ENCODE measurements at regions not wholly inside any gene's neighbourhood (a gene's known extent, or its start where the extent isn't known, plus 50 kb on each side); places are given as distances from the start of the nearest gene placed in this dataset.
"Not testable (repeated sequence)": the region's sequence is repeated elsewhere in the genome, so short reads cannot be mapped to it uniquely, and the experiment has no call there.

DNA sequence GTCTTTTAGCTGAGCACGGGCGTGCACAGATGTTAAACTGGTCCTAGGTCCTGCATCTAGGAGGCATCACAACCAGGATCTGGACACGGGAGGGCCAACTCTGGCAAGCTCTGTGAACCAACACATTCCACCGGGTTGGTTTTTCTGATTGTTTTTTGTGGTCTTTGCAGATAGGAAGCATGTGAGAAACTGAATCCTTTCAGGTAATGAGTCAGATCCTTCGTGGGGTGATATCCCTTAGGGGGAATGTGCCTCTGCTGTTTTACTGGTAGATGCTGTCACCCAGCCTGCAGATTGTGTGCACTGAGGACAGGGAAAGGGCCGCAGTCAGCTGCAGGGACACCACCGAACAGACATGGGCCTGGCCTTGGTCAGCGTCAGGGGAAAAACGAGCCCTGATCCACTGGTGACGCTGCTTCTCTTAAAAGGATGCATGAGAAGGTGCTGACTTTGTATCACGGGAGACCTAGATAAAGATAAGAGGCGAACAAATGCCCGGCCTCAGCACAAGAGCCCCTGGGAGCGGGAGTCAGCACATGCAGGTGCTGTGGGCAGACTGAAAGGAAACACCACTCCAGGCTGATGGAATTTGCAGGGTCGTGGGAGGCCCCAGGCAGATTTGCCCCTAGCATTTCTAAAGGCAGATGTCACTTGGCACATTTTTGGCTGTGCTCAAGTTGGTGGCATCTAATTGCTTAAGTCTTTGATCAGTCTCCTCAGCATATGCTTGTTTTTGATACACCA lies 51.1 kb downstream of the DOP1B start:
- in situ Hi-C loops (cut with HindIII; ENCODE audit: low pct_unique_long_range_greater_than_20kb, low sequenced_read_pairs): no loop called here
- DNase-seq (ENCODE audit: low read depth): peak; percentile 30

DNA sequence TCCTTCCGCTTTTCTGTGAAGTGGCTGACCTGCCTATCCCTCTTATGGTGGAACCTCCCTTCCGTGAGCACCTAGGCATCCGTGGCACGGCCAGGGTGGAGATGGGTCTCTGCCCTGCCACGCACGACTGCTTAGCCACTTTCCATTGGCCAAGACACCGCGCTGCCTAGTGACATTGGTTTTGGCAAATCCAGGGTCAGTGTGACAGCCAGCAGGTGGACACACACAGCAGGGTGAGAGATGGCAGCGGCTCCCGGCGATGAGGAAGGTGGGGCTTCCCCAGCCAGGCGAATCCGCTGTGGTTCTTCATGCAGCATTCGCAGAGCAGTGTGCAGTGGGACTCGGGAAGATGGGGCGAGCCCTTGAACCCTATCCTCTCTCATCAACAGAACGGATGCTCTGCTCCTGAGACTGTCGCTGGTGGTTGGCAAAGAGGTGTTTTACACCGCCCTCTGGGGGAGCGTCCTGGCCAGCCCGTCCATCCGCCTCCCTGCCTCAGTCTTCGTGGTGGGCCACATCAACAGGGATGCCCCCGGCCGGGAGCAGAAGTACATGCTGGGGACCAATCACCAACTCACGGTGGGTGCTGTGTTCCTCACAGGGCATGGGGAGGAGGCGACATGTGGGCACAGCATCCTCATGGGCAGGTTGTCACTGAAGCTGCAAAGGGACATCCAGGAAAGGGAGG lies 51.8 kb downstream of the DOP1B start:
- in situ Hi-C loops (cut with HindIII; ENCODE audit: low pct_unique_long_range_greater_than_20kb, low sequenced_read_pairs): no loop called here

DNA sequence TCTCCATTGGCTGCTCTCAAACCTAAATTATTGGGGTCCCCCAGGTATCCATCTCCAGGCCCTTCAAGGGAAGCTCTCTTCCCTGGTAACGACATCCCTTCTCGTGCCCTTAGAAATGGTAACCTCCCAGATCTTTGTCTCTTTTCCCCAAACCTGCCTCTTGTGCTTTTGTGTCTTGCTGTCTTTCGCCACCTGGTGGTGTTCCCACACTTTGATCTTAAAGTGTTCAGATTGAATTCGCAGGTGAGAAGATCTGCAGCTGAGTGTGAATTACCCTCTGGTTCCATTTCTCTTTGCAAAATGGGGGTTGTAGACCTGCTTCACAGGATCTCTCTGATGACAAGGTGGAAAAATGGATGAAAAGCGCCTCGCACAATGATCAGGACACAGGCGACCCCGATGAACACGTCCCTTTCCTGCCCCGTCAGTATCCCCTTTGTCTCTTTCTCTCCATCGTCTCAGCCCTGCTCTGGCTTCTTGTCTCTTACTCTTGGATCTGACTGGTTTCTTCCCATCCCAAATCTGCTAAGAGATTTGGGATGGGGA lies 53.1 kb downstream of the DOP1B start:
- peak; percentile 76 for DNase-seq (ENCODE audit: low read depth)
- in situ Hi-C loops (cut with HindIII; ENCODE audit: low pct_unique_long_range_greater_than_20kb, low sequenced_read_pairs): no loop called here

More for the DNA sequence above, 51.8 kb downstream of the DOP1B start:
- DNase-seq (ENCODE audit: low read depth): no peak

DNA sequence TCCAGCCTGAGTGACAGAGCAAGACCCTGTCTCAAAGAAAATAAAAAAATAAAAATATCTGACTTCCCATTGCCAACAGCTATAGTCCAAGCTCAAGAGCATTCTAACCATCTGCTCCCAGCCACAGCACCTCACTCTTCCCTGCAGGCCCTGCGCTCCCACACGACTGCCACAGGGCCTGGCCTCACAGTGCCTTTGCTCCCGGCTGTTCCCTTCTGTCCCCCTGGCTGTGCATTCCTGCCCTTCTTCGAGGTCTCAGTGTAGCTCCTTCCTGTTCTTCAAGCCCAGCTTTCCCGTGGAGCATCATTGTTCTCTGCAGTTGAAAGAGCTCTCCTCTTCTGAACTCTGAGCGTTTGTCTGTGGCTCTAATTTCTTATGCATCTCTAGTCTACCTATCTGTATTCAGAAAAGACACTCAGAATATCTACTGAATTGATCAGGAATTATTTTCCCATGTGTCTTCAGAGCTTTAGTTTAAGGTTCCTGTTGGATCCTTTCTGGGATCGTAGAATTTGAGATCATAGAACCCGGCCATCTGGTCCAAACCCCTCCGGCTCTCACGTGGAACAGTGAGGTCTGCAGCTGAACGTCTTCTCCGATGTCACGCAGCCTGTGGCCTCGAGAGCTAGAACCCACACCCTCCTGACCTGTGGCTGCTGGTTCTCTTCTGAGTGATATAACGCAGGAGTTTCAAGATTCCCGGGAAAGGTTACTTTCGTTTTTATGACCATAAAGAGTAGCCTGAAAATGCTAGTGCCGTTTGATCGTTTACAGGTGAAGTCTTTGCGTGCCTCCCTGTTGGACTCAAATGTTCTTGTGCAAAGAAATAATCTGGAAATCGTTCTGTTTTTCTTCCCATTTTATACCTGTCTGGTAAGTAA lies 54.4 kb downstream of the DOP1B start:
- in situ Hi-C loops (cut with HindIII; ENCODE audit: low pct_unique_long_range_greater_than_20kb, low sequenced_read_pairs): no loop called here
- DNase-seq (ENCODE audit: low read depth): no peak

DNA sequence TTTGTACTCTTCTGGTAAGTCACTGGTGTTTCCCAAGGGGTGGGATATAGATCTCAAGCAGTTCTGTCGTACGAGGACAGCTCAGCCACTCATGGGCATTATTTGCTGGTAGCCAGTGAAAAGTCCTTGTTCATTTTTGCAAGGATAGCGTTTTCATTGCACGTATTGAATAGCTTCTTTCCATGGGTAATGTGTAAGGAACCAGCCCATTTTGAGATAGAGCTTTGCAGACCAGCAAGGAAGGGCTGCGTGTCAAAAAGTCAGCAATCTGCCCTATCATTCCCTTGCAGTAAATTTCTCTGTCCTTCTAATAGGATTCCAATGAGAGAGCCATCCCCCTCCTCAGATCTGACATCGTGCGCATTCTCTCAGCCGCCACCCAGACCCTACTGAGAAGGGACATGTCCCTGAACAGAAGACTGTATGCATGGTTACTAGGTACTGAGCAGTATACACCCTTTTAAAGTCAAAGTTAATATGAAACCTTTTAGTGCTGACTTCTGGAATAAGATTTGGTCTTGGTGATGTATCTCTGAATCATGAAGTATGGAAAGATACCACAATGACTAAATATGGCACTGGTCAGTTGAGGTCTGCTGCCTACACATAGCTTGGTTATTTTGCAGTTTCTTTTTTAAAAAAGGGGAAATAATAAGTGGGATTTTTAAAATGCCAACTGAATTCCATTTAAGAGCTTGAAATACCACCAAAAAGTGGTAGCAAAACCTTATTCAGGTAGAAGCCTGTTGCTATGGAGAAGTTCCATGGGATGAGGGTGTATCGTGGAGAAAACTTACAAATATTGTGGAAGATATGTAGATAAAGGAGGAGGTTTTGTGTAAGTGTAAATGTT lies 55.3 kb downstream of the DOP1B start:
- in situ Hi-C loops (cut with HindIII; ENCODE audit: low pct_unique_long_range_greater_than_20kb, low sequenced_read_pairs): no loop called here
- peak; percentile 68 for DNase-seq (ENCODE audit: low read depth)

DNA sequence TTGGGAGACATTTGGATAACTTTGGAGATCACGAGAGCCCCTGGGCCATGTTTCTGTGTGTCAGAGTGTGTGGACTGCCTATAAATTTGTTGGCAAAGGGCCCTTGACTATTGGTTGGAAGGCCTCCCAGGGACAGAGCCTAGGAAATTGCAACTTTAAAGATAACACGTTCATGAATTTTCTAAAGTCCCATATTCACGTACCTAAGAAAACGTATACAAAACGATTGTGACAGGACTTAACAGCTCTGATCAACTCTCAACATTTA lies 55.8 kb downstream of the DOP1B start:
- DNase-seq (ENCODE audit: low read depth): no peak
- in situ Hi-C loops (cut with HindIII; ENCODE audit: low pct_unique_long_range_greater_than_20kb, low sequenced_read_pairs): no loop called here

DNA sequence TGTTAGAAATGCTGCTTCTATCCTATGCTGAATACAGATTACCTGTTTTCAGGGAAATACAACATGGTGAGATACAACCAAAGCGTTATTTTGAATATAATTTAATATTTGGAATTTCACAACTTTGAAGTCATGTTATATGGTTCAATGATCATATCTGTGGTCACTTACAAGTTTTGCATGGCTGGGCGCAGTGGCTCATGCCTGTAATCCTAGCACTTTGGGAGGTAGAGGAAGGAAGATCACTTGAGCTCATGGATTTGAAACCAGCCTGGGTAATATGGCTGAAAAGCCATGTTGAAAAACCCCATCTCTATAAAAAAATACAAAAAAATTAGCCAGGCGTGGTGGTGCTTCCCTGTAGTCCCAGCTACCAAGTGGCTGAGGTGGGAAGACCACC lies 57.9 kb downstream of the DOP1B start:
- DNase-seq (ENCODE audit: low read depth): no peak
- in situ Hi-C loops (cut with HindIII; ENCODE audit: low pct_unique_long_range_greater_than_20kb, low sequenced_read_pairs): no loop called here

DNA sequence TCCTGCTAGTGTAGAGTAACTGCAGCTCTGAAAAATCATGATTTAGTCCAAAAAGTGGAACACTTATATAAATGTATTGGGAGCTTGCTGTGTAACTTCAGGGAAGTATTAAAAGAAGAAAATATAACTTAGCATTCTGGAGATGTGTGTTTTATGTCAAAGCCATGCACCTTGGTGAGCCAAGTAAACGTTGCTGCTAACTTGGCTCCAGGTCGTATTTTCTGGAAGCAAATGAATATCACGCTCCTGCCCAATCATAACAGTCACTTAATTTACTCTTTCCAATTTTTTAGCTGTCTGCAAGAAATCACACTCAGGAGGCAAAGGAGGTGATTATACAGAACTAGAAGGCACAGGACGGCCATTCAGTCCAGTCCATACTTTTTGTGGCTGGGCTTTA lies 61.1 kb downstream of the DOP1B start:
- DNase-seq (ENCODE audit: low read depth): no peak
- in situ Hi-C loops (cut with HindIII; ENCODE audit: low pct_unique_long_range_greater_than_20kb, low sequenced_read_pairs): no loop called here

DNA sequence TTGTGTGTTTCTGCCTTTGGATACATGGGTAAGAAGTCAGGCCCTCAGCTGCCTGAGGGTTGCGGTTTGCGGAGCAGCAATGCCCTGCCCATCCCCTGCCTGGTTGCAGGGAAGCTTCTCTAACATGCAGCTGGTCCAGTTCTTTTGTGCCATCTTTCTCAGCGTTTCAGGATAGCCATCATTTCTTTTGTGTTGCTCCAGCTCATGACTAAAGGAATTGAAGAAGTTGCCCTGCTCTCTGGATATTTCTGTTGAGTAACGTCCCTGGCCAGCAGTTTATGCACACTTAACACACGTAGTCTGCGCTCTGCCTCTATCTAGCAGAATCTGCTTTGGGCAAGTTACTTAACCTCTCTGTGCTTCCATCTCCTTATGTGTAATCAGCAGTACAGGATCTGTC lies 62.1 kb downstream of the DOP1B start:
- DNase-seq (ENCODE audit: low read depth): no peak
- in situ Hi-C loops (cut with HindIII; ENCODE audit: low pct_unique_long_range_greater_than_20kb, low sequenced_read_pairs): no loop called here

DNA sequence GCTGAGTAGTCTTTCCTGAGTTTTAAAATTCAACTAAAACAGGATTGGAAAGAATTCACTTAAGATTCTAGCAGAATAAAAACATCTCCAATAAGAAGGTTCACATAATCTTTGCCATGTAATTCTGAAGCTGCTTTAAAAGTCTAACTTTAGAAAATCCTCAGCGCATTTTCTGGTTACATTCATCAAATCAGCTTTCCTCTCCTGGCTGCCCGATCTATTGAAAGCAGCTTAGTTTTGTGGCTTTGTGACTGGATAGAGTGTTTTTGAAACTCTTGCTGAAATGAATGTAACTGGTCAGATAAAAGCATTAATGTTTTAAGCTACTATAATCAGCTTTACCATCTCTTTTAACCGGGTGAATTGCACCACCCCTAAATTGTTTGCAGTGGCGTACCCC lies 66.8 kb downstream of the DOP1B start:
- no peak for DNase-seq (ENCODE audit: low read depth)
- in situ Hi-C loops (cut with HindIII; ENCODE audit: low pct_unique_long_range_greater_than_20kb, low sequenced_read_pairs): no loop called here

DNA sequence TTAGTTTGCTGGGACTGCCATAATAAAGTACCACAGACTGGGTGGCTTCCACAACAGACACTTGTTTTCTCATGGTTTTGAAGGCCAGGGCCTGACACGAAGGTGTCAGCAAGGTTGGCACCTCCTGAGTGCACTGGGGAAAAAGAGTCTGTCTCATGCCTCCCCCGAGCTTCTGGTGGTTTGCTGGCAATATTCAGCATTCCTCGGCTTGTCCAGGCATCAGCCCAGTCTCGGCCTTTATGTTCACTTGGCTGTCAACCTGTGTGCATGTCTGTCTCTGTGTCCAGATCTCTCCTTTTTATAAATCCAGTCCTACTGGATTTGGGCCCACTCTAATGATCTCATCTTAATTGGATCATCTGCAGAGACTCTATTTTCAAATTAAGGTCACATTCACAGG lies 72.6 kb downstream of the DOP1B start:
- in situ Hi-C loops (cut with HindIII; ENCODE audit: low pct_unique_long_range_greater_than_20kb, low sequenced_read_pairs): no loop called here

DNA sequence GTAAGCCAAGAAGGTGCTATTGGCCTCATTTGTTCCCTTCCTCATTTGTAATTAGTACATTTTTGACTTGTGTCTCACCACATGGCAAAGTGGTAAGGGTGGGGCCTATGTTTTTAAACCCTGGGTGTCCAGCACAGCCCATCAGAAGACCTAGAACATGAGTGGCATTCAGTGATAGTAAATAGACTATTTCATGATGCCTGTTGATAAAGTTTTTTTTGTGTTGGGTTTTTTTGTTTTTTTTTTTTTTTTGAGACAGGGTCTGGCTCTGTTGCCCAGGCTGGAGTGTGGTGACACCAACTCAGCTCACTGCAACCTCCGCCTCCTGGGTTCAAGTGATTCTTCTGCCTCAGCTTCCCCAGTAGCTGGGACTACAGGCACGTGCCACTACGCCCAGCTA lies 74.8 kb downstream of the DOP1B start:
- in situ Hi-C loops (cut with HindIII; ENCODE audit: low pct_unique_long_range_greater_than_20kb, low sequenced_read_pairs); DNase-seq (ENCODE audit: low read depth): not testable (repeated sequence)

More for the DNA sequence above, 72.6 kb downstream of the DOP1B start:
- no peak for DNase-seq (ENCODE audit: low read depth)

DNA sequence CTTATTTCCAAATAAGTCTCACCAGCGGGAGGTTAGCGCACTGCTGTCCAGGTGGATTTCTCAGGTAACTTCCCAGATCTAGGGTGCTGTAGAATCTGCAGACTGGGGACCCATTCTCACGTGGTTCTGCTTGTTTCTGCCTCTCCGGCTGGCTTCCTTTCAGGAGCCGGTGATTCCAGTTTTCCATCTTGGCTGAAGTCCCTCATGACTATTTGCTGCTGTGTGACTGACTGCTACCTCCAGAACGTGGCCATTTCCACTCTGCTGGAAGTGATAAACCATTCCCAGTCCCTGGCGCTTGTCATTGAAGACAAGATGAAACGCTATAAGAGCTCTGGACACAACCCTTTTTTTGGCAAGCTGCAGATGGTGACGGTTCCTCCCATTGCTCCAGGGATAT lies 76.0 kb downstream of the DOP1B start:
- DNase-seq (ENCODE audit: low read depth): no peak
- in situ Hi-C loops (cut with HindIII; ENCODE audit: low pct_unique_long_range_greater_than_20kb, low sequenced_read_pairs): no loop called here

DNA sequence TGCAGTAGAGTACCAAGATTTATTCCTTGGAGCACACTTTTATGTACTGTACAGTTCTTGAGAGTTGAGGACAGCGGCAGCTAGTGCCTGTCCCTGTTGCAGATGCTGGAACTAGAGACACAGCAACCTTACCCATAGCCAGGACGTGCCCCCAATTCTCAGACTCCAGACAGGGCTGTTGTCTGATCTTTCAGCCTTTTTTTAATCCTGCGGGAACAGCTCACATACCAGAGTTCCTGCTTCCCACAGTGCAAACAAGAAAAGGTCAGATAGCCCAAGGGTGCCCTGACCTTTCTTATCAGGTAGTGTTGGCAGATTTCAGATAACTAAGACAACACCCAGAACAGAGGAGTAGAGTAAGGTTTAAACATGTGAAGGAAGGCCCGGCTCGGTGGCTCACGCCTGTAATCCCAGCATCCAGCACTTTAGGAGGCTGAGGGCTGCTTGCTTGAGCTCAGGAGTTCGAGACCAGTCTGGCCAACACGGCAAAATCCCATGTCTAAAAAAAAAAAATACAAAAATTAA lies 78.5 kb downstream of the DOP1B start:
- DNase-seq (ENCODE audit: low read depth): no peak
- in situ Hi-C loops (cut with HindIII; ENCODE audit: low pct_unique_long_range_greater_than_20kb, low sequenced_read_pairs): no loop called here

DNA sequence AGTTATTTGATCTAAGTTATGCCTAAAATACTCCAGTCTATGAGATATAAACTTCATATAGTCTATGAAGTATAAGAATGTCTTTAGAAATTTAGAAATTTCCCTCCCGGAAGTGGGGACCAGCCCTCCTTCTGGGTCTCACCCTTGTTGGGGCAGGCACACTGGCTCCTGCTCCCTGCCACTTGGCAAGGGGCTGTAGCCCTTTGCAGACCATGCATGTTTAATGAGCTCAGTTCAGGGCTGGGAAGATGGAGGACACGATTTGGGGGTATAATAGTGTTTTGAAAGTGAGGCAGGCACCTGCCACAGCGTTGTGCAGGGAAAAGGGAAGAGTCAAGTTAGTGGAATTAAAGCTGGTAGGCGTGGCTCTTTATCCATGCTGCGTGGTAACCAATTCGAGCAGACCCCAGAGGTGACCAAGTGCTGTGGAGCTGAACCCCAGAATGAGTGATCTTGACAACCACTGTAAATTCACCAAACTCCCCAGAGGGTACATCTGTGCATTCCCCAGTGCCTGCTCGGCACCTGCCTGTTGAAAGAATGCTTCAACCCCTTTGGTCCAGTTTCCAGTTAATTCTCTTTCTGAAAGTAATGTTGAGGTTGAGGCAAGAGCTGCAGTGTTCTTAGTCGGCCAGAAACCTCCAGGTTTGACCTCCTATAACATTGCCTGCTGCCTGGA lies 79.6 kb downstream of the DOP1B start:
- DNase-seq (ENCODE audit: low read depth): no peak
- in situ Hi-C loops (cut with HindIII; ENCODE audit: low pct_unique_long_range_greater_than_20kb, low sequenced_read_pairs): no loop called here

DNA sequence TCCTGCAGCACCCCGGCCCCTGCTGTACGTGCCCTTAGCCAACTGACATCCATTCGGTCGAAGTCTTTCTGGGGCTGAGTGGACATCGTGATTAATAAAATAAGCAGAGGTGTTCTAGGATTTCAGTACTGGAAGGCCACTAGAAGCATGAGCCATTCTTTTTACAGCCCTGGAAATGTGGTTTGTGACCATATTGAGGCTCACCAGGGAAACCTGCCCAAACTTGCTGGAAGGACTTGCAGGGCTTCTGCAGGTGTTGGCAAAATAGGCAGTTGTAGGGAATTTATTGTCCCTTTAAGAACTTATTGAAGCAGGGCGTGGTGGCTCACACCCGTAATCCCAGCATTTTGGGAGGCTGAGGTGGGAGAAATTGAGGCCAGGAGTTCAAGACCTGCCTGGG lies 80.8 kb downstream of the DOP1B start:
- in situ Hi-C loops (cut with HindIII; ENCODE audit: low pct_unique_long_range_greater_than_20kb, low sequenced_read_pairs): no loop called here
- no peak for DNase-seq (ENCODE audit: low read depth)

DNA sequence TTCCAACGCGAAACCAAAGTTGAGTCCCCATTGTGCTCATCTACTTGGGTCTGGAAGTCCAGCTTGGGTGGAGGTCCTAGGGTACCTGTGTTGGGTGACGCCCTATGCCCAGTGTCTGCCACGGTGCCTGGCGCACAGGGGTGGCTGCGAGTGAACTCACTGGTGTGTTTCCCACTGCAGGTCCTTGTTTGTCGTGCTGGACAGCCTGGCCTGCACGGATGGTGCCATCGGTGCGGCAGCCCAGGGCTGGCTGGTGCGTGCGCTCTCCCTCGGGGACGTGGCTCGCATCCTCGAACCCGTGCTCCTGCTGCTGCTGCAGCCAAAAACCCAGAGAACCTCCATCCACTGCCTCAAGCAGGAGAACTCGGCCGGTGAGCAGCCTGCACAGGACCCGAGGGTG lies 80.4 kb upstream of the MORC3 start:
- in situ Hi-C loops (cut with HindIII; ENCODE audit: low pct_unique_long_range_greater_than_20kb, low sequenced_read_pairs): no loop called here
- DNase-seq (ENCODE audit: low read depth): no peak

DNA sequence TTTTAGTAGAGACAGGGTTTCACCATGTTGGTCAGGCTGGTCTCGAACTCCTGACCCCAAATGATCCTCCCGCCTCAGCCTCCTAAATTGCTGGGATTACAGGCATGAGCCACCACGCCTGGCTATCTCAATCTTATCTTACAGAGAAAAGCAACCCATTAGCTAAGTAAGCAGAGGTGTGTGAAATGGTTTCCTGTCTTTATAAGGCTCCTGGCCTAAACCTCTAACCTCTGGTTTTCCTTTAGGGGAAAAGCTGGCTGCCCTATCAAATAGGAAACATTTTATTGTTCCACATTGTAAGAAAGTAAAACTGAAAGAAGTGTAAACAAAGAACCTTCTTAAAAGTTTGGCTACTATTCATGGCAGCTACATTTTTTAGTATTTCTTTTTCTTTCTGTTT lies 78.3 kb upstream of the MORC3 start:
- no peak for DNase-seq (ENCODE audit: low read depth)
- in situ Hi-C loops (cut with HindIII; ENCODE audit: low pct_unique_long_range_greater_than_20kb, low sequenced_read_pairs): no loop called here

Measured in Caki2 (cell line).